Mucosa of gallbladder (tissue), 1 donor: ENCODE measurements at regions not wholly inside any gene's neighbourhood (a gene's known extent, or its start where the extent isn't known, plus 50 kb on each side); places are given as distances from the start of the nearest gene placed in this dataset.

ENCODE experiments used
- DNase-seq: peaks from one replicate; pipeline ENCODE4 v3.0.0-alpha.2; 2020; ENCODE audit warnings: low spot score
- donor health status: DM: no; HTN: no; CAD: no.

DNA sequence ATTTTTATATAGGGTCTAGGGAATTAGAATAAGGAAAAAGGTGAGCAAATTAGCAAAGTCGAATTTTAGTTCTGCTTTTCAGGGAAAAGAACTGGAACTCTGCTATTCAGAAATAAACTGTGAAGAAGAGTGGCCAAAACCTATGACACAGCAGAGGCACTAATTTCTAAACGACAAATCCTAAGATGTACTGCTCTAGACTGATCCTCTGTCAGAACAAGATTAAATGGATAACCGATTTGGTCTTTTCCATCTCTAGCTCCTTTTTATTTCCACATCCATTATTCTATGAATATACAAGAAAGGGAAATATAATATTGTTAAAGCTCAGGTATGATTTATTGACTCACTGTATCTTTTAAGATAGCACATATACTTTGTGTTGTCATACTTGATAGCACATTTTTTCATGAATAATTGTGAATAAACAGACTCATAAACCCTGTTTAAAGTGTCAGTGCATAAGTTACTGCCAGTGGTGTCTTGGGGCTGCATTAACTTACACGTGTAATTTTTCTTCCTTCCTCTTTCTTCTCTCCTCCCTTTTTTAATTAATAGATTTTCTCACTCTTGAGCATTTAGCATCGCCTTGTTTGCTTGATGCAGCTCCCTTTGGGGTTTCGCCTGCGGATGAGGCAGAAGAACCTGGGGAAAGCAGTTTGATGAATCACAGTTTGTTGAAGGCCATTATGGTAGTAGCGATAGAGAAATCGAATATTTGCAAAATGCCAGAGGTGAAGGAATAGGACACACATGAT lies 496.6 kb downstream of the ADGRL2 start:
- no peak for DNase-seq

DNA sequence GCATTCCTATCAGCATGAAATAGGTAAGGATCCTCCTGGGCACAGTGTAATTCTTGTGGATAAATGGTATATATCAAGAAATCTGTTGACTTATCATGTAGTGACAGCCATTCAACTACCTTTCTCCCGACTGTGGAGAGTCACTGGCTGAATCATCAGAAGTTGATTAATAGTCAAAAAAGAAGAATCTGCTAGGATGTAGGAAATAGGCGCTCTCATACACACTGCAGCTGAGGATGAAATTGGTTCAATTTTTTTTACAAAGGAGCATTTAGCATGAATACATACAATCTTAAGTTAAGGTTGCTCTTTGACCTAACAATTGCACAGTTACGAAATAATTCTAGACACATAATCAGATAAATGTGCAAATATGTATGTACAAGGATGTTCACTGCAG lies 486.8 kb downstream of the ADGRL2 start:
- DNase-seq: no peak

DNA sequence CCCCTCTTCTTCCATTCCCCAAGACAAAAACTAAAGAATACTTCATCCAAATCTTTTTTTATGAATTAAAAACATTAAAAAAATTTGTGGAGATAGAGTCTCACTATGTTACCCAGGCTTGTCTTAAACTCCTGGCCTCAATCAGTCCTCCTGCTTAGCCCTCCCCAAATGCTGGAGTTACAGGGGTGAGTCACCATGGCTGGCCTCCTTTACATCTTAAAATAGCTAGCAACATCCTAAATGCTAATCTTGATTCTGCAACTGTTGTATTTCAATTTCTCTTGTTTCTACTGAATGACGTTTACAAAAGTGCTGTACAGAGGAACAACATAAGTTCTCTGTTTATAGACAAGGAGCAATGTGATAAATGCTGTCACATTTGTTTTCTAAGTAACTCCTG lies 483.5 kb downstream of the ADGRL2 start:
- DNase-seq: no peak

DNA sequence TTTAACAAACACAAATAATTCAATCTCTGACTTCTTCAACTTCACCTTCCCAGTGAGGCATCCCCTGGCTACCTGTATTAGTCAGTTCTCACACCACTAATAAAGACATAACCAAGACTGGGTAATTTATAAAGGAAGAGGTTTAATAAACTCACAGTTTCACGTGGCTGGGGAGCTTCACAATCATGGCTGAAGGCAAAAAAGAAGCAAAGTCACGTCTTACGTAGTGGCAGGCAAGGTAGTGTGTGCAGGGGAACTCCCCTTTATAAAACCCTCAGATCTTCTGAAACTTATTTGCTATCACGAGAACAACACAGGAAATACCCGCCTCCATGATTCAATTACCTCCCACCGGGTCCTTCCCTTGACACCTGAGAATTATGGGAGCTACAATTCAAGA lies 478.5 kb downstream of the ADGRL2 start:
- no peak for DNase-seq

DNA sequence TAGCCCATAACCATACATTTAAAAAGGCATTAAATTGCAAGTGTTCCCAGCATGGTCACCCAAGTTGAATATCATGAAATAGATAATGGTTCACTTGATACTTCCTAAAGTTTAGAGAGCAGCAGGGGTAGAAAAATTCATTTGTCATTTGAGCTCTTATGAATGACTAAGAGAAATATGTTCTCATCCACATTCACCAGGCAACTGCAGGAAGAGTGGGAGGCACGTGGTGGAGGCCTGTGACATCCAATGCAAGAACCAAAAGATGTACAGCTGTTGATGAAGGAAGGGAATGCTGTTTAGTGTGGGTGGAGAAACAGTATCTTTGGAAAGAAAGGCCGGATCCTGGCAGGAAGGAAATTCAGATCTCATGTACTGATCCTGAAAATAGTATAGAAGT lies 473.1 kb downstream of the ADGRL2 start:
- DNase-seq: no peak

DNA sequence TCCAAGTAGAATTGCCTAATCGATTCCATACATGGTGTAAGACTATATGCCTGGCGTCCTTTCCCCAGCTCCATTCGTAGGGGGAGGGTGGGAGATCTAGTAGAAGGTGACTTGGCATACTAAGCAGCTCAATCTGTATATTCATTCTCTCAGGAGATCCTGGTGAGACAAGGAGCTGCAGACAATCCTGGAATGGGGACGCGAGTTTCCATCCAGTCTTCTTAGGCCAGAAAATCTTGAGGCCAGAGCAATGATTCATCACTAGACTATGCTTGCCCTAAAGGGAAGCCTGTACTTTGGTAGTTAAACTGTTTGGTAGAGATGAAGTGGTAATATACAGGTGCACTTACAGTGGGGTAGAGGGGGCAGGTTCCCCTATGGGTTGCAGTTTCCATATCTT lies 468.7 kb downstream of the ADGRL2 start:
- no peak for DNase-seq

DNA sequence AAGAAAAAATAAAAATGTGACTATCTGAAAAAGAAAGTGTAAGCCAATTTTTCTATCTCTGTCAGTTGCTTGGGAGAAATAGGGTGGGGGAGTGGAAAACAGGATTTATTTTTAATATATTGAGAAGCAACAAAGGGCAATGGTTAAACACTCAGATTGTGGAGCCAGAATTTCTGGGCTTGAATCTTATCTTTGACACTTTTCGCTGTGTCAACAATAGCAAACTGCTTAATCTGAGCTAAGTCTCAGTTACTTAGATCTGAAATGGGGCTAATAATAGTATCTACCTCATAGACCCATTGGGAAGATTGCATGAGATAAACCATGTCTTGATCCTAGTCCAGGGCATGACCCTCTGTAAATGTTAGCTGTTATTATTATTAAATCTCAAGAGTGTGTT lies 468.1 kb downstream of the ADGRL2 start:
- DNase-seq: no peak

DNA sequence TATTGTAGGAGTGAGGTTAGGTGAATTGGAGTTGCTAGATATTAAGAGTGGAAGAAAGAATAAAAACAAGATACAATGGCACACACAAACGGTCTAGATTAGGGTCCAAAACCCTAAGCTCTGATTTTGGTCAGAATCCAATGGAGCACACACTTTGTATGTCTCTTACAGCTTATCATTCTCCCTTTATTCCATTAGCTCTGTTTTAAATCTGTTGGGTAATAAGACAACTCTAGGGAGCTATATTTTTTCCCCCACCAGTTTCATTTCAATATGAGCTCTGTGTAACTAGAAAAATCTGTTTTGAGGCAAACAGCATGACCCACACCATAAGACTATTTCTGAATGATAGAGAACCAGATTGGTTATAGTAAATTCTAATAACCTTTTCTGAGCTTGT lies 465.6 kb downstream of the ADGRL2 start:
- DNase-seq: no peak

DNA sequence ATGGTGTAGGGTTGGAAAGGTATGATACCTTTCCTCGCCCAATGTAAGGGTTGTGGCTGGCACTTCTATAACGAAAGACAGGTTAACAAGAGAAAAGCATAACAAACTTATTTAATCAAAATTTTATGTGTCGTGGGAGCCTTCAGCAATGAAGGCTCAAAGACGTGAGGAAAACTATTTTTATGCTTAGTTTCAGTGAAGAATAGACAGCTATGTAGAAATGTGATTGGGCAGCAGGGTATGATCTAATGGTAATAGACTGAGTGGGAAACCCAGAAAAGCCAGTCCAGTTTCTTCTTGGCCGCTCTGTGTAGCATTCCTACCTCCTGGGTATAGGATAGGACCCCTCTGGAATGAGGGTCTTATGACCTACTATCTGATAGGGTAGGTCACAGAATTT lies 464.7 kb downstream of the ADGRL2 start:
- no peak for DNase-seq

DNA sequence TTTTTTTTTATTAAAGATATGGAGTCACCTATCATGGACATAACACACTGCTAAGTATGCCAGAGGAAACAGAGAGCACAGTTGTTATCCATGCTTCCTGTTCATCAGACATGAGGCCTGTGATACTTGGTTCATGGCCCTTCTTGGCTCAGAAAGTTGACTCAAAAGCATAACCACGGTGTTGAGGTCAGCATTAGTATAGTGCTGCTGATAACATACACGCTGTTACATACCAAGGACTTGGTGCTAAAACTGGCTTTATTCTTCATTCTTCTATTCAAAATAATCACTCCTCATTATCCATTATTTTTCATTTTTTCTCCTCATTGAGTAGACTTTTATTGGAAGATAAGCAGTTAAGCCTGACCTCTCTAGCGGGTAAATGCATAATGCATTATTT lies 464.1 kb downstream of the ADGRL2 start:
- DNase-seq: no peak

DNA sequence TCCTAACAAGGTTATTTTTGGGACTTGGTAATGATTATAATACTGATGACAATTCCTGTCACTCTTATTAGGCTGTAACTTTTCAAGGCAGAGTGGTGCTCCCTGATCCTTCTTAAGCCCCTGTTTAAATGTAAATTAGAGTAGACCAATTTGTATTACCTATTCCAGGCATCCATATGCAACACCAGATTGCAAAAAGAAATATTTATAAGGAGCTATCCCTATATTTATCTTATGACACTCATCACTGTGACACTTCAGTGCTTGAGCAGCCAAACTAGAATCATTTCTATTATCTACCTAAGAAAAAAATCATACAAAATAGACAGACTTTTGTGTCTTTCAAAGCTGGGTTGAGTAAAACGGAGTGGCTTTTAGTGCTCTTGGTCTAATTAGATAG lies 462.7 kb downstream of the ADGRL2 start:
- no peak for DNase-seq

DNA sequence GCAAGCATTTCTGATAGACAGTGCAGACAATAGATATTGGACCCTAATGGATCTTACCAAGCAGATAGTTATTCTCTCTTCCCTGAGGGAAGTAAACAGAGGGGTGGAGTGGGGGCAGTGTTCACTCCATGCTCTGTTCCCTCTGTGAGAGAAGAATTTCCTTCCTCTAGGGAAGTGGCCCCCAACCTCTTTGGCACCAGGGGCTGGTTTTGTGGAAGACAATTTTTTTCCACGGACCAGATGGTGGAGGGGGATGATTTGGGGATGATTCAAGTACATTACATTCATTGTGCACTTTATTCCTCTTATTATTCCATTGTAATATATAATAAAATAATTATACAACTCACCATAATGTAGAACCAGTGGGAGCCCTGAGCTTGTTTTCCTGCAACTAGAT lies 459.9 kb downstream of the ADGRL2 start:
- no peak for DNase-seq

DNA sequence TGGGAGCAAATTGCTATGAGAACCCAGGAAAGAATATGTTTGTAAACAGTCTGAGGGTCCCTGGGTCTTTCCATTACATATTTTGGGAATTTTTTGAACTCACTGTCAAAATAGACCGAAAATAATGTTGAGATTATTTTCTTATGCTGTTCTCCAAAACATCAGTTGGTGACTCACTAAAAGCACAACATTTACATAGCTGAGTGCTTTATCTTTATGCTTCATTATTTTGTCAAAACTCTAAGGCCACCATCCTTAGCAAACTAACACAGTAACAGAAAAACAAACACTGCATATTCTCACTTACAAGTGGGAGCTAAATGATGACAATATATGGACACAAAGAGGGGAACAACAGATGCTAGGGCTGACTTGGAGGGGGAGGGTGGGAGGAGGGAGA lies 459.3 kb downstream of the ADGRL2 start:
- DNase-seq: no peak

DNA sequence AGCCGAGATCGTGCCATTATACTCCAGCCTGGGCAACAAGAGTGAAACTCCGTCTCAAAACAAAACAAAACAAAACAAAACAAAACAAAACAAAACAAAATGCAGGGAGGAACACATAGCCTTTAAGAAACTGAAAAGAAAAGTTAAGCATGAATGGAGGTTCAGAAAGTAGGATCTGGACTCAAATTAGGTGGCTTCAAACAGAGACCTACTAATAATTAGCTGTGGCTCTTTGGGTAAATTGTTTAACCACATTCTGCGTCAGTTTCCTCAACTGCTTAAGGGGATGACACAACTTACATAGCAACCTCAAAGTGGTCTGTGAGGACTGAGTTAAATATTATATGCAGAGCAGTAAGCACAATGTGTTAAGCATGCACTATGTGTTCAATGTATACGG lies 458.2 kb downstream of the ADGRL2 start:
- DNase-seq: no peak

DNA sequence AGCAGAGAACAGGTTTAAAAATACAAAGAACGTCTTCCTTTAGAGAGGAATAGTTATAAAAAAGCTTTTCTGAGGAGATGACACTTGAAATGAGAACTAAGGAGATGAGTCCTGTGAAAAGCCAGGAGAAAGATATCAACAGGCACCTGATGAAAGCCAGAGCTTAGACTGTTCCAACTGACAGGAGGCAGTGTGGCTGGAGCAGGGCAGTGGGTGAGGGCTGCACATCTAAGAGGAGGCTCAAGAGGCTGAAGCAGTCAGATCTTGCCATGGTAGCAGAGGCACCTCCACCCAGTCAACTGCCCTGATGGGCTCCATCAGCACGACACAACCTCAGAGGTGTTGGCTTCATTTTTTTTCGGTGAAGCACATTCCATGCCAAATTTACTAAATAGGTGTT lies 445.3 kb downstream of the ADGRL2 start:
- no peak for DNase-seq

DNA sequence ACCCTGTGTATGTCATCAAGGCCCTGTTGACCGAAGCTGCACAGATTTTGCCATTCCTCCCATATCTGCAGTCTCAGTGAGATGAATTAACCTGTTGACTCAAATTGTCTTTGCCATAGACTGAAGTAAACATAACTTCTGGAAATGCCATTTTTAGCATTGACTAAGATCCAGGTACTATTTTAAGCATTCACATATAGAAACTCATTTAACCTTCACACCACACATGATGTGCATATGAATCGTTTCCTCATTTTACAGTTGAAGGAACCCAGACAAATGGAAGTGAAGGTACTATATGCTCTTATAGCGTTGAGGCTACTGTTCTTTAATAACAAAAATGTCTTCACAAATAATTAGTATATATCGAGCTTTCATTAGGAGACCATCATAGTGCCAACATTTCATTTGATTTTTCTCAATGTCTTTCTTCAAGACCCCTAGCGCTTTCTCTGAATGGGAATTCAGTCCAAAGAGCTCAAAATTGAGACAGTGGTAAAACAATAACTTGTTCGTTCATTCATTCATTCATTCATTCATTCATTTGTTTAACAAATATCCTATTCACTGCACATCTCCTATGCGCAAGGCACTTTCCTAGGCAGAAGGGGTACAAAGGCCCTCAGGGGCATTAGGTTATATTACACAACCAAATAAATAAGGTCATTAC lies 444.7 kb downstream of the ADGRL2 start:
- no peak for DNase-seq

DNA sequence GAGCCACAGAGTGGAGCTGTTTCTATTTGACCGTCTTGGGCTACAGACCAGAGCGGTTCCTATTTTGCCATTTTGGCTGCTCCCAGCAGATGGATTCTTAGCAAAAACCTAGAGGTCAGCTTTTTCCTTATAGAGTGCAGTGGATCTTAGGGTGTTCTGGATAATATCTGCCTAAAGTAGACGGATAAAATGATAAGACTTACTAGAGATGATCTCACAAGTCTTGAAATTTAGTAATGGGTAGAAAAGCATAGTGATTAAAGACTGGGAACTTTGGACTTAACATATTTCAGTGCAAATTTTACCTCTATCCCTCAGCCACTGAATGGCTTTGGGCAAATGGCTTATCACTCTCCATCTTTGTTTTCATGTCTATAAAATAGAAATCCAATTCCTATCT lies 439.8 kb downstream of the ADGRL2 start:
- DNase-seq: no peak

DNA sequence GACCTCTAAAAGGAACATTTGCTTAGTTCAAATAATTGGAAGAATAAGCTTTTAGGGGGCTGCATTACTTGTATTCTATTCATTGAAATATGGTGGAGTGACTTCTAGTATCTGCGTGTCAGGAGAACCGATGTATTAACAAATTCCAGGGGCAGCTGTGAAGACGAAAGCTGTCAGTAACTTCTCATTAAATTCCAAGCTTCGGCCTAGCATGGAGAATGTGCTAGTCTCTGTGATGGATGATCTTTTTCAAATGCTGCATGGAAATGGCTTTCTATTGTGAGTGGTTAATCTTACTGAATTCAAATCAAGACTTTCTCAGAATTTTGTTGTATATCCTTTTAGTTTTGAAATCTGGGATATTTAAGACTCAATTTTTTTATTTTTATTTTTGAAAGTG lies 429.9 kb downstream of the ADGRL2 start:
- no peak for DNase-seq

DNA sequence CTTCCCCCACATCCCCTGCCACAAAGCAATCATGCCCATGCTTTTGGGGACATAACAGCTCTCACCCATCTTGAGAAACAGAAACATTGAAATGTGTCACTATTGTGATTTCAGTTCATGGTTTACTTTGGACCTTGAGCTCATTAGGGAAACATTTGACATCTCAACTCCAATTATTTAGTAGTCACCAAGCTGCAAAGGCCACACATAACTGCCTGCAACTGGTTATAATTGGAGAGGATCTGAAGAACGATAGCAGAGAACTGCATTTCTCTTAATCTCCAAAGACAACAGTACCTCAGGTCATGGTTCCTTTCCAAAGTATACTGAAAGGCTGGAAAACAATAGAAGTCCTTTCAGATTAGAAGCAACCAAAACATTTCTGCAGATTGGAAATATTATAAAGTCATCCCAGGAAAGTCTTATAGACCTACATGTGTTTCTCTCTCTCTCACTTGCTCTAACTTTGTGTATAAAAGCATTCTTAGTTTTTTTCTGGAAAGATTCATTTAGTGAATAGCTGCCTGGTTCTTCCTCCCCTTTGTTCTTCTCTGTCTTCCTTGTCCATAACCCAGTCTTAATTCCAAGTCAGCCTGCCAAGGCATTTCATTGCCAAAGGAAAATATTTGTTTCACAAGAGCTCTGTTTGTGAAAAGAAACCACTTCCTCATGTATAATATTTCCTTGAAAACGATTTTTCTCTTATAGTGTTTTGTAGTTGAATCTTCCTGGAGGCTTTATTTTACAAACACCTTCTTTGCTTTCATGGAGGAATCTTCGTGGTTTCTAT lies 426.8 kb downstream of the ADGRL2 start:
- DNase-seq: peak; percentile 40

DNA sequence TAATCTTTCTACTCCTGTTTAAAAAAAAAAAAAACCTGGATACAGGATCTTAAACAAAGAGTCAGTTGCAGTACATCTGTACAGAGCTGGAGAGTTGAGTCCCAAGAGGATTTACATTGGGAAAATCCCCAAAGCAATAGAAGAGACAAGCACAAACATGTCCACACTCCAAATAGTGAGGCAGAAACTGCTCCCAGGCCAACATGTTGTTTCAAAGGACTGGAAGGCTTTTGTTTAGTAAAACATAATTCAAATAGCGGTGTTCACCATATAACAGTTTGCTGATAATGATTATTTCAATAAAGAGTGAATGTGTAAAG lies 425.4 kb downstream of the ADGRL2 start:
- no peak for DNase-seq

DNA sequence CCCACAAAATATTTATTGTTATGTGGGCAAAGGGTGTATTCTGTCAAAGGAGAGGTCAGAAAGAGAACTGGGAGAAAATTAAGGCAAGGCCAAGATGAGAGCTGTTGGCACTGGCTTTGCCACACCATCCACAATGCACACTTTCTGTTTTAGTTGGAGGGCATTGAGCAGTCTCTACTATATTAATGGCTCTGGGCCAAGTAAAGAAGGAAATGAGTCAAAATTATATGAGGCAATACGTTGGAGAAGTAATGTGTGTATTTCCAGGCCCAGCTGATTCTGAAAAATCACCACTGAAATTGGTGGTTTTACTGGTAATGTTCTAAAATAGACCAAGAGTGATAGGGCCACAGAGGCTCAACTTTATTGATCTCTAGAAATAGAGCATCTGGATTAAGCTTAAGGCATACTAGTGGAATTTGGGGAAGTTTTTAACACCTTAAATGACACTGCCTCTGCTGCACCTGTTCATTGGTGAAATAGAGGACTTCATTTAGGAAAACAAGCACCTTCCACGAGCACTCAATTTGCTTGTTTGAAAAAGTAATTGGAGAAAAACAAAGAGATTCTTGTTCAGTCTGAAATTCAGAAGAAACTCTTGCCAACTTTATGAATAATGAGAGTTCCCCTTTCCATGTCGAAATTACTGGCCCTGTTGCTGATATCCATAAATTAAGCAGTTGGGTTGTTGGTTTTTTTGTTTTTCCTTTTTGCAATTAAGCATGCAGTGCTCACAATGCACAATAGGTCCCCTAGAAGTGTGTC lies 424.9 kb downstream of the ADGRL2 start:
- DNase-seq: no peak

DNA sequence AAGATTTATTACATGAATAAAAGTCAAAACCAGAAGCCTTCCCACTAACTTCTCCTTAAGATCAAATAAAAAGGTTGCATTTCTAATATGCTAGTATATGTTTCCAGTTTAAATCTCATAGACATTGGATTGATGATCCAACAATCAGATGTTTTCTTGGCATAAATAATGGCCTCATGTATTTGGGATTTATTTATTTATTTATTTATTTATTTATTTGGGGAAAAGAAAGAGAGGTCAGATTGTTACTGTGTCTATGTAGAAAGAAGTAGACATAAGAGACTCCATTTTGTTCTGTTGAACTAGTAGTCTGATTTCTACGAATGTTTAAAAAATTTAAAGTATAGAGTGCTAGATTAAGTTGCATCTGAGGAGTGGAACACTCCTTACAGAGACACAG lies 422.4 kb downstream of the ADGRL2 start:
- no peak for DNase-seq
